NCI-H446 (cell line): ENCODE measurements at regions not wholly inside any gene's neighbourhood (a gene's known extent, or its start where the extent isn't known, plus 50 kb on each side); places are given as distances from the start of the nearest gene placed in this dataset.
"Not testable (repeated sequence)": the region's sequence is repeated elsewhere in the genome, so short reads cannot be mapped to it uniquely, and the experiment has no call there.

Source experiments
- DNase-seq, 2 experiments: peaks; one replicate each; lab custom pipeline; 2025; lab: John Stamatoyannopoulos, UW

DNA sequence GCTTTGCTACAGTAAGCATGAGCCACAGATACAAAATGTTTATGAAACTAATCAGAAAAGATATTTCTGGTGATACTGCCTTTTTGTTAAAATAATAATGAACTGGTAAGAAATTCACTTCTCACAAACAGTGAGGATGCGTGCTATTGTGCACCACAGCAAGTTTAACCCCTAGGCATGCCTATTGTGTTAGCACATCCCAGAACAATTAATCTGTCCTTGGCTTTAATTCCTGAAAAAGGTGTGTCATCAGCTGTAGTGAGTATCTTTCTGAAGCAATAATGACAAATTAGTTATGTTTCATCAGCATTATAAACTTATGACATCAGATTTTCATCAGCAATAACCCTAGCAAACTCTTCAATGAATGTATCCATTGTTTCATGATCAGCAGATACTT, 1307.2 kb downstream of the EFNA5 start:
- no peak for DNase-seq

DNA sequence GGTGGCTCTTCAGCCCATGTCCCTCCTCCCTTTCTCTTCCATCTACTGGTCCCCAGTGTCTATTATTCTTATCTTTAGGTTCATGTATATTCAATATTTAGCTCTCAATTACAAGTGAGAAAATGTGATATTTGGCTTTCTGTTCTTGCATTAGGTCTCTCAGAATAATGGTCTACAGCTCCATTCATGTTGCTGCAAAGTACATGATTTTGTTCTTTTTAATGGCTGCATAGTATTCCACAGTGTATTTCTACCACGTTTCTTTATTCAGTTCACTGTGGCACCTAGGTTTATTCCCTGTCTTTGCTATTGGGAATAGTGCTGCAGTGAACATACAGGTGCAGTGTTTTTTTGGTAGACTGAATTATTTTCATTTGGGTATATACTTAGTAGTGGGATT, 1308.8 kb downstream of the EFNA5 start:
- DNase-seq = no peak

DNA sequence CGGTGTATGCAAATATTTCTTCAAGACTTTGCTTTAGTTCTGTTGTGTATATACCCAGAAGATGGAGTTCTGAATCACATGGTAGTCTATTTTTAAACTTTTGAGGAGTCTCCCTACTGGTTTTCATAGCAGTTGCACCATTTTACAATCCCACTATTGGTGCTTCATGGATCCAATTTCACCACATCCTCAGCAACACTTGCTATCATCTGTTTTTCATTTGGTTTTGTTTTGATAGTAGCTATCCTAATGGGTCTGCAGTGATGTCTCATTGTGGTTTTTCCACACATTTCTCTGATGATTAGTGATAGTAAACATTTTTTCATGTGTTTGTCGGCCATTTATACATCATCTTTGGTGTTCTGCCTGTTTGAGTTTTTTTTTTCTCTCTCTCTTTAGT, 1339.3 kb downstream of the EFNA5 start:
- DNase-seq = no peak

DNA sequence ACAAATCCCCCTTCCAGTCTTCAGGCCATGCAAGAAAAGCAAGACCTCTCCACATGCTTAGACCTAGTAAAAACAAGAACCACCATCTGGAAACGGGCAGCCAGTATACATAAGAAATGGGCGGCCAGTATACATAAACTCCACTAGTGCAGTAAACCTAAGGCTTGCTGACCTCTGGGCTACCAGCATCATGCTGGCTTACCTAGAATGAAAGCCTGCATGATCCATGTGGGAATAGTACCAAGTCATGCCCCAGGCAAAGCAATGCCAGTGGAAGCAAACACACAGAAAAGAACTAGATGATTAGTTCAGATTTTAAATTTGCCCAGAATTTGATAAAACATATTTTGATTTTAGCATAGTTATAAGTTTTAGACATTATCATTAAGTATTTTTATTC, 1346.4 kb downstream of the EFNA5 start:
- DNase-seq = no peak

DNA sequence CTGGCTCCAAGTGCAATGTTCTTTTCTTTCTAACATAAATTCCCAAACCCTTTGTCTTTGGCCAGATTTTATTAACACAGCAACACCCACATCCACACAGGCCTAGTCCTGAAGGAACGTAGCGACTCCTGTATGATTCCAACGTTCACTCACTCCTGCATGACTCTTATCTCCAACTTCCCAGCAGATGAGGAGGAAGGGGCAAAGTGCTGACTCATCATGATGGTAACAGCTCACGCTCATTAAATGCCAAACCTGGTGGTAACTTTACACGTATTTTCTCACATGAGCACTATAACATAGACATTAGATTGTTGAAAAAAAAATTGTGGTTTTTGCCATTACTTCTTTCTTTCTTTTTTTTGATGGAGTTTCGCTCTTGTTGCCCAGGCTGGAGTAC, 1349.5 kb downstream of the EFNA5 start:
- DNase-seq = no peak

DNA sequence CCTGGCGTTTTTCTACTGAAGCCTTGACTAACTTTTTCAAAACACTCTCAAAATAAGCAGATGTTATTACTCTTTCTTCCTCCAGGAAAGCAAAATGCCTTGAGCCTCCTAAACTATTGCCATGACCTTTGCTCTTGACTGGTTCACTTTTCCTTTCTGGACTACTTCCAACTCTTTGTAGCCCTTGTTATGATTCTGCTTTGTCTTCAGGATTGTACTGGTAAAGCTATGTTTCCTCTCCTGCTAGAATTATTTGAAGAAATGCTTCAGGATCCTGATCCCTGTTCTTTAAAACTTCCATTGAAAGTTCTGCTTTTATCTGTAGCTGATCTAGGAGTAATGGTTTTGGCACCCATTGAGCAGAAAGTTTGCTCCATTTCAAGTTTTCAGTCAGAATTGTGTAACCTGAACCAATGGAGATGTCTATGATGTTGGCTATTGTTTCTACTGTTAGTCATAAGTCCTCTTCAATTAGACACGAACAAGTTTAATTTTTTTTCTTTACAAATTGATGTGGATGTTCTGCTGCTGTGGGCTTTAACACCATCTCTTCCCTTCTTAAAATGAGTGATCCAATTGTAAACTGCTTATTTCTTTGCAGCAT, 1356.4 kb downstream of the EFNA5 start:
- no peak for DNase-seq

DNA sequence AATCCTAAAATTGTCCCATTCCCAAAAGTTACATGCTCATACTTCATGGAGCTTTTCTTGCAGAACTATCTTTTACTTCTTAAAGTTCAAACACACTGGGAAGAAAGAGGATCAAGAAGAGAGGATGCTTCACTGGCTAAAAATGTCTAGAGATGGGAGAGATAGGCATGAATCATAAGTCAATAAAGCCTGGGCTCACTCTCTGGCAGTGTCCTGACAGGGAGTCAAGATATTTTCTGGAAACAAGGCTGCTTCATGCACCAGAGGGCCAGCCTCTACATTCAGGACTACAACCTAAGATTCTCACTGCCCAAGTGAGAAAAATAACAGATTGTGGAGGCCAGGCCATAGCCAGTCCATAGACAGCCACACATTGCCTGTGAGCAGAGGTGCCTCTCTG, 1358.4 kb downstream of the EFNA5 start:
- DNase-seq = peak in 1 of 2 experiments; percentile 2

DNA sequence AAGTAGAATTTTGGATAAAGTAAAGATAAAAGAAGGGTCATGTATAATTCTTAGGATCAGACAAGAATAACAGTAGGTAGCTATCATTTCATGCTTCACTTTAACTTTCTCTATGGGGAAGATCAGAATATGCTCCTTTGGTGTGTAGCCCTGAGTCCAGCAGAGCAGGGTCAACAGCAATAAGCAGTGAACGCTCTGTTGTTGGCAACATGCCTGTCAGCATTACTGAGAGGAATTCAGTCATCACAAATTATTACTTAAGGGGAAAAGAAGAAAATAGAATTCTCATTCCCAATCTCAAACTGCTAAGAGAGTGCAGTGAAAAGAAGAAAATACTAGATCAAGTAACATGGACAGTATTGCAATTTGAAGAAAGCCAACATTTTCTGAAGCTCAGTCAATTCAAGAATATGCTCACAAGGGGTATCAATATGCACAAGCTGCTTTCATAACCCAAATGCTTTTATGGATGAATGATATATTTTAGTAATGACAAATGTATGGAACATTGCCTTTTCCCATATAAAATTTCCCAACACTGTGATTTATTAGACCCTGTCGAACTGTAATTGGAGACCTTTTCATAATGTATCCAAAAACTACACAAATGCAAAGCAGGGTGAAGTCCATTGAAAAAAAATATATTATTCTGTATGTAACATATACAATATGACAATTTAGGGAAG, 1359.4 kb downstream of the EFNA5 start:
- peak; percentile 20 to 24 for DNase-seq

DNA sequence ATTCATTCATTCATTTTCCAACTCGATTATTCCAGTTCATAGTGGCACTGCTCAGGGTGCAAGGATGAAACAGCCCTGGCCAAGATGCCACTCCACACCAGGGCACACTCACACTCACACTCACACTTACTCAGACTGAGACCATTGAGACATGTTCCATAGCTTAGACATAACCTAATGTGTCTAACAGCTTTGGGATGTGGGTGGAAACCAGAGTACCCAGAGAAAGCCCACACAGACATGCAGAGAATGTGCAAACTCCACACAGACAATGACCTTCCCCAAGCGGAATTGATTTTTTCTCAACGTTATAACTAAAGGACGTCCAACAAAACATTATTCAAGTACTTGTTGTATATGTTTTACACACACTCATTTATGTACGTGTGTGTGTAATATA, 1363.5 kb downstream of the EFNA5 start:
- no peak for DNase-seq

DNA sequence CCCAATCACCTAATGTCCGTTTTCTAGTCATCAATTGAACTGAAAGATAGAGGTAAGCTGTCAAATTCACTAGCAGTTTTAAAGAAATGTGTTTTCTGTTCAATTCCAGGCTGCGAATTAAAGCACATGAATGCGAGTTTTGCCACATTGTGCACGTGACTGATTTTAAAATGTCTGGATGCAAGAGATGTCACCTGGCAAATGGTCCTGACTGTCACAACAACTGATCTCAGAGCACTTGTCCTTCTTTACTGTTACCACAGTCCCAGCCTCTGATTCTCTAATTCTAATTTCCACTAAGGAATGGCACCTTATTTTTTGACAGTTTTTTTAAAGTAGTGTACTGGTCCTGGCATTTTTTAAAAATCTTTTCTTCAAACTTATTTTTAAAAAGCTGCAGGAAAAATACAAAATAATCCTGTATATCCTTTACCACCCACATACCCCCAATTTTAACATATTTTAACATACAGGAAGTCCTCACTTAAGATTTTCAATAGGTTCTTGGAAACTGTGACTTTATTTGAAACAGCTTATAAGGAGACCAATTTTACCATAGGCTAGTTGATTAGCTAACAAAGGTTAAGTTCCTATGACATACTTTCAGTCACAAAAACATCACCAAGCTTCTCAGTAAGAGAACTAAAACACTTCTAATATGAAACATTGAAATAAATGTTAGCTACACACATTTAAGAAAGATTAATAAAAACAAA, 1364.3 kb downstream of the EFNA5 start:
- no peak for DNase-seq

DNA sequence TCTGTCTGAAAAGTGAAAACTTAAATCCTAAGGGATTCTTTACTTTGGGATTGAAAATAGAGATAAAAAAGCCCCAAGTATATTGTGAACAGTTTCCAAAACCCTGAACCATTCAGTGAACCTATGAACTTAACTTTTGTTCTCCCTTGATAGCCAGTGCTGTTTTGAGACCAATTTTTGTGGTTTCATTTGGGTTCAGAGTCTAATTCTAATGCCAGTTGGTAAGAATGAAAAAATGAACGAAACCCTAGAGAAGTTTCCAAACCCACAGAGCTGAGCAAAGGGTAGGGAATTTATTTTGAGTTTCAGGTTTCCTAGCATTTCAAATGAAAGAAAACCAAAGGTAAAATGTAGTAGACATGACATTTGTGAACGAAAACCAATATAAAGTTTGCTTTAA, 1366.8 kb downstream of the EFNA5 start:
- no peak for DNase-seq

DNA sequence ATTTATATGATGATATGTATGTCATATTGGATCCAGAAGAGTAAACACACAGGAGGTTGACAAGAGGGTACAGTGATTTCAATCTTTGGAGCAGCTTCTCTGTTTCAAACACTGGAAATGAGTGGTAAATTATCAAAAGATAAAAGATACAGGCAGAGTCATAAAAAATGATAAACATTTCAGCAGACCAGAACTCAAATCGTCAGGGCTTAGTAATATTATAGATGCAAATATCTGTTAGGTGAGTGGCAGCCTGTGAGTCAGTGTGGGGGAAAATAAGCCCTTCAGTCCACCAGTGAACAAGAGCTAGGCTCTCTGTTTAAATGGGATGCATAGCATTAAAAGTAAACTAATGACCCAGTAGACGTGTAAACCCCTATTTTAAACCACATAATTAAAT, 1378.1 kb downstream of the EFNA5 start:
- DNase-seq = no peak

DNA sequence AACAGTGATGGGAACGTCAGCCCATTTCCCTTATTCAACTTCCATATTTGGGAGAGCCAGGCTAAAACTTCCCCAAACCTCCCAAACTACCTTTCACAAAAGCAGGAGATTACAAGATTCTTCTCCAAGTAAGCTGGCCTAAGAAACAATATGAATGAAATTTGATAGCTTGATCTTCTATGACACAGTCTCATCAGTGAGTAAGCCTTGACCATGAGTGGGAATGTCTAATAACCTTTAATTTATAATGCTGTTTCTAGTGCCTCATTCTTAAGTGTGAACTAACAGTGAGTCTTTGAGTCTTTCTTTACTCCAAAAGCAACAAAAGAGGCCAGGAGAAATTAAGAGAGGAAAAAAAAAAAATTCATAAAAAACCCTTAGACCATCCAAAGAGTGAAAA, 1379.9 kb downstream of the EFNA5 start:
- no peak for DNase-seq

DNA sequence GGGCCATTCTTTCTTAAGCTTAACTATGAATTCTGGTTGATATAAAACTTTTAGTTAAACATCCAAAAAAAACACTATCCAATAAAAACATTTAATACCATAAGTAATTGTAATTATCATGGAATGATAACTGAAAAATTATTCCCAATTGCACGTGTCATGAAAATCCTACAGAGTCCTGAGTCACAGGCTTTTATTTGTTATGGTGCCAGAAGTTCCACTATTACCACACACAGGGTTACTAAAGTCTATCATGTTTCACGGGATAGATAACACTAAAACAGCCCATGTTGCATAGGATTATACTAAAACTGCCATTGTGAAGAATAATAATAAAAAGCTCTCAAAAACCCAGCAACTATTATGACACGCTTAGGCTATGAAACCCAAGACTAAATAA, 1381.8 kb downstream of the EFNA5 start:
- DNase-seq = no peak

DNA sequence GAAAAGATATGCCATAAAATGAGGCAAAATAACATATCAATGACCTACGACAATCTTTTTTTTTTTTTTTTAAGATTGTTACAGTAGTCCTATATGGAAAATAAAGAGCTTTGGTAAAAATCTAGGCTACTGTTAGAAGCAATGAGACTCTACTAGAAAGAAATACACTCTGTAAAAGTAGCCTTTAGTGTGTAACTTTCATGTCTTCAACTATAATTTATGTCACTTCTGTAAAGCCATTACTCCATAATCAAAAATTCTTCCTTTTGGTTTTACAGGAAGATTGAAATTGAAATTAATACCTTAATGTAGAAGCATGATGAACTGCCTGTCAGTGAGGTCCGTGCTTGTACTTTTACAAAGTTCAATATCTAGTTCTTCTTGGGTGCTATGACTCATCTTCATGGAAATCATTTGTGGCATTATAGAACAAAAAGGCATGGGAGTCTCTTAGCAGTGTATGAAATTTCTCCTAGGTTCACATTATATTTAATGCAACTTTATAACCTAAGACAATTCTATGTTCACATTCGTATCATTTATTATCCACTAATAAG, 1393.1 kb downstream of the EFNA5 start:
- DNase-seq = no peak

DNA sequence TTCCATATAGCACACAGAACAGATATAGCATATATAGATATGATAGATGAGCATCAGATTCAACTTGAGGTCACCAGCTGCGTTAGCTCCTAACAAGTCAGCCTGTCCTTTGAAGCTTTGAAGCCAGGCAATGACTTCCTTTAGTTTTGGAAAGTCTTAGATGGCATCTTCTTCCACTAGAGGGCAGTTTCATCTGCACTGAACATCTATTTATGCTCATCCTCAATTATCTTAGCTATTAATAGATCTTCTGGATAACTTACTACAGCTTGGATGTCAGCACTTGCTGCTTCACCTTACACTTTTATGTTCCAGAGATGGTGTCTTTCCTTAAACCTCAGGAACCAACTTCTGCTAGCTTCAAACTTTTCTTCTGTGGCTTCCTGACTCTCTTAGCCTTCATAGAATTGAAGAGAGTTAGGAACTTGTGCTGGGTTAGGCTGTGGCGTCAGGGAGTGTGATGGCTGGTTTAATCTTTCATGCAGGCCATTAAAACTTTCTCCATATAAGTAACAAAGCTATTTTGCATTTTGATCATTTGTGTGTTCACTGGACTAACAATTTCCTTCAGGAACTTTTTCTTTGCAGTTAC, 1401.4 kb downstream of the EFNA5 start:
- peak in 1 of 2 experiments; percentile 19 for DNase-seq

DNA sequence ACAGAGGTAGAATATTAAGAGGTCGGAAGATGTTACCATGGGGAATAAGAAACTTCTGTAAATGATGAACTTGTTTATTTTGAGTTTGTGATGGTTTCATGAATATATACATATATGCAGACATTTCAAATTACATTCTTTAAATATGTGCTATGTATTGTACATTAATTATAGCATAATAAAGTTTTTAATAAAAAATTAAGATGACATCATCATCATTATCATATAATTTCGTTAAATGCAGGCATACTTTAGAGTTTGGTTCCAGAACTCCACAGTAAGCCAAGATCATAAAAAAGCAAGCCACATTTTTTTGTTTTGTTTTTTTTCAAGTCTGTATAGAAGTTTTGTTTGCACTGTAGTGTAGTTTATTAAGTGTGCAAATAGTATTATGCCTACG, 1403.5 kb downstream of the EFNA5 start:
- no peak for DNase-seq

DNA sequence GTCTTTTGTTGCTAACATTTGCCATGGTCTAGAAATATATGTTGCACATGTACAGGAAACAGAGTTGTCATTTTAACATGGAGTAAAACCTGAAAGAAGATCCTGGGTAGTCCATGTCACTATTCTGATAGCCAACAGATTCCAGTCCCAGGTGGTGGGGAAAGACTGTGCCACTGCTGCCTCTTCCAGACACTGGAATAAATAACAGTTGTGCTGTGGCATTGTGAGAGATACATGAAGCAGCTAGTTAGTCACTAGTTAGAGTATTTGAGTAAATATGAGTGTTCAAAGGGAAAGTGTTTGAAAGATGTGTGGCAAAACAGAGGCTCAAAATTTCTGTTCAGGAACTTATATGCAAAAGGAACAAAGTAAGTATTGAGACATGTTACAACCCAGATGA, 1408.3 kb downstream of the EFNA5 start:
- DNase-seq = no peak

DNA sequence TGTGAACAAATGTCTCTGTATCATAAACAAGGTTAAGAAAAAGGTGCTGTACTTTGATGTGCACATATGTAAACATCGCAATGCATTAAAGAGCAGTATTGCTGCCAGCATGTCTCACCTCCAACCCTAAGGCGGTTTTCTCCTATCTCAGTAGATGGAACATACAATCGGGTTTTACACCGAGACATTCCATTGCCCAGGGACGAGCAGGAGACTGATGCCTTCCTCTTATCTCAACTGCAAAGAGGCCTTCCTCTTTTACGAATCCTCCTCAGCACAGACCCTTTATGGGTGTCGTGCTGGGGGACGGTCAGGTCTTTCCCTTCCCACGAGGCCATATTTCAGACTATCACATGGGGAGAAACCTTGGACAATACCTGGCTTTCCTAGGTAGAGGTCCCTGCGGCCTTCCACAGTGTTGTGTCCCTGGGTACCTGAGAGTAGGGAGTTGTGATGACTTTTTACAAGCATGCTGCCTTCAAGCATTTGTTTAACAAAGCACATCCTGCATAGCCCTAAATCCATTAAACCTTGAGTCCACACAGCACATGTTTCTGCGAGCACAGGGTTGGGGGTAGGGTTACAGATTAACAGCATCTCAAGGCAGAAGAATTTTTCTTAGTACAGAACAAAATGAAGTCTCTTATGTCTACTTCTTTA, 1411.2 kb downstream of the EFNA5 start:
- not testable (repeated sequence) for DNase-seq

DNA sequence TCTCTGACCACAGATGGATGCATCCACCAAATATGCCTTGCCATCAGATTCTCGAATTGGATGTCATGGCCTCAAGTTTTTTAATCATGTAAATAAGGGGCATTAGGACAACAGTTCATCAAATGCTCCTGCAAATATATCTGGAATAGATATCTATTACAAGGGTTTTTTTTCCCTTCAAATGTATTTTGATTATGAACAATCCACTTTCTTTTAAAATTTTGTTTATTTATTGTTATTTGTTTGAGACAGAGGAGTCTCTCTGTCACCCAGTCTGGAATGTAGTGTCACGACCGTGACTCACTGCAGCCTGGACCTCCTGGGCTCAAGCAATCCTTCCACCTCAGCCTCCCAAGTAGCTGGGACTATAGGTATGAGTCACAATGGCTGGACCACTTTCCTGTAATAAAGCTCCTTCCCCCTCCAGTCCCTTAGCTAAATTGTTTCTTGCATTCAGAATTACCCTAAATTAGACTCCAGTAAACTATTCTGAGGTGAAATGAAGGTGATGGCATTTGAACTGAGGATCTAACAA, 1412.1 kb downstream of the EFNA5 start:
- DNase-seq = no peak

DNA sequence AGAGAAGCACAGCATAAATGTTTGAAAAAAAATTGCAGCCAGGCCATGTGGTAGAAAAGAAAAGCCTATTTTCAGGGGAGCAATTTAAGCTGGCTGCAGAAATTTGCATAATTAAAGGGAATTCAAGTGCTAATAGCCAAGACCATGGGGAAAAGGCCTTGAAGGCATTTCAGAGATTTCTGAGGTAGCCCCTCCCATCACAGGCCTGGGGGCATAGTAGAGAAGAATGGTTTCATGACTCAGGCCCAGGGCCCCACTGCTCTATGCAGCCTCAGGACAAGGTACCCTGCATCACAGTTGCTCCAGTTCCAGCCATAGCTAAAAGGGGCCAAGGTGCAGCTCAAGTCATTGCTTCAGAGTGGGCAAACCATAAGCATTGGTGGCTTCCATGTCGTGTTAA, 1416.0 kb downstream of the EFNA5 start:
- no peak for DNase-seq
